ENCODE measurements at regions not wholly inside any gene's neighbourhood (a gene's known extent, or its start where the extent isn't known, plus 50 kb on each side); places are given as distances from the start of the nearest gene placed in this dataset.

- no peak for TF ChIP-seq PCBP1 (IDR thresholded peaks at IDR 0.05; ENCODE audit: low read depth, low read length, poor library complexity, severe bottlenecking)
- peak; percentile 55; the same call in 1 of the 2 replicates for TF ChIP-seq SMARCE1 (IDR thresholded peaks at IDR 0.05)
- no peak for TF ChIP-seq FOXA3 (CRISPR knock-in tag; conservative IDR thresholded peaks at IDR 0.05 in 1 of 2, IDR thresholded peaks at IDR 0.05 in 1 of 2)
- no peak for TF ChIP-seq RHOXF2B (CRISPR knock-in tag; conservative IDR thresholded peaks at IDR 0.05)
- TF ChIP-seq TFAP4 (CRISPR knock-in tag; IDR thresholded peaks at IDR 0.05; ENCODE audit: borderline replicate concordance), result no peak
- 0 out of 2 replicates have a peak, but pooled peaks have one; percentile 29 for TF ChIP-seq FOSL1 (tag; conservative IDR thresholded peaks at IDR 0.05)
- peak; percentile 61 for TF ChIP-seq ESRRA (IDR thresholded peaks at IDR 0.05; ENCODE audit: borderline replicate concordance, low read depth)
- TF ChIP-seq GABPB2 (CRISPR knock-in tag; conservative IDR thresholded peaks at IDR 0.05), result no peak
- TF ChIP-seq TRIM24 (IDR thresholded peaks at IDR 0.05), result peak in 1 of 2 experiments; percentile 41; a peak in 2 of 4 replicates
- TF ChIP-seq ZNF589 (CRISPR knock-in tag; IDR thresholded peaks at IDR 0.05; ENCODE audit: low read depth), result no peak
- peak; percentile 47; the same call in 1 of the 2 replicates for TF ChIP-seq CBFA2T3 (IDR thresholded peaks at IDR 0.05)
- TF ChIP-seq, protein P1, sequence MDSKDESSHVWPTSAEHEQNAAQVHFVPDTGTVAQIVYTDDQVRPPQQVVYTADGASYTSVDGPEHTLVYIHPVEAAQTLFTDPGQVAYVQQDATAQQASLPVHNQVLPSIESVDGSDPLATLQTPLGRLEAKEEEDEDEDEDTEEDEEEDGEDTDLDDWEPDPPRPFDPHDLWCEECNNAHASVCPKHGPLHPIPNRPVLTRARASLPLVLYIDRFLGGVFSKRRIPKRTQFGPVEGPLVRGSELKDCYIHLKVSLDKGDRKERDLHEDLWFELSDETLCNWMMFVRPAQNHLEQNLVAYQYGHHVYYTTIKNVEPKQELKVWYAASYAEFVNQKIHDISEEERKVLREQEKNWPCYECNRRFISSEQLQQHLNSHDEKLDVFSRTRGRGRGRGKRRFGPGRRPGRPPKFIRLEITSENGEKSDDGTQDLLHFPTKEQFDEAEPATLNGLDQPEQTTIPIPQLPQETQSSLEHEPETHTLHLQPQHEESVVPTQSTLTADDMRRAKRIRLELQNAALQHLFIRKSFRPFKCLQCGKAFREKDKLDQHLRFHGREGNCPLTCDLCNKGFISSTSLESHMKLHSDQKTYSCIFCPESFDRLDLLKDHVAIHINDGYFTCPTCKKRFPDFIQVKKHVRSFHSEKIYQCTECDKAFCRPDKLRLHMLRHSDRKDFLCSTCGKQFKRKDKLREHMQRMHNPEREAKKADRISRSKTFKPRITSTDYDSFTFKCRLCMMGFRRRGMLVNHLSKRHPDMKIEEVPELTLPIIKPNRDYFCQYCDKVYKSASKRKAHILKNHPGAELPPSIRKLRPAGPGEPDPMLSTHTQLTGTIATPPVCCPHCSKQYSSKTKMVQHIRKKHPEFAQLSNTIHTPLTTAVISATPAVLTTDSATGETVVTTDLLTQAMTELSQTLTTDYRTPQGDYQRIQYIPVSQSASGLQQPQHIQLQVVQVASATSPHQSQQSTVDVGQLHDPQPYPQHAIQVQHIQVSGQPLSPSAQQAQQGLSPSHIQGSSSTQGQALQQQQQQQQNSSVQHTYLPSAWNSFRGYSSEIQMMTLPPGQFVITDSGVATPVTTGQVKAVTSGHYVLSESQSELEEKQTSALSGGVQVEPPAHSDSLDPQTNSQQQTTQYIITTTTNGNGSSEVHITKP (IDR thresholded peaks at IDR 0.05; ENCODE audit: partially characterized antibody), result peak; percentile 90
- peak; percentile 47; the same call in 1 of the 2 replicates for TF ChIP-seq DPF2 (IDR thresholded peaks at IDR 0.05)
- TF ChIP-seq ZNF146 (CRISPR knock-in tag; IDR thresholded peaks at IDR 0.05; ENCODE audit: unreplicated experiment), result no peak
- TF ChIP-seq ARHGAP35 (IDR thresholded peaks at IDR 0.05; ENCODE audit: partially characterized antibody), result no peak
Observed at GRCh38 chr11:96620464-96621044, 230.7 kb downstream of the JRKL start (continued).

Data from K562 (cell line).